Thyroid gland (tissue), 4 donors: ENCODE measurements at regions not wholly inside any gene's neighbourhood (a gene's known extent, or its start where the extent isn't known, plus 50 kb on each side); places are given as distances from the start of the nearest gene placed in this dataset.

Source experiments
- DNase-seq, 2 donors: peaks; one replicate each; pipeline ENCODE4 v3.0.0-alpha.2; 2019
- H3K27ac ChIP-seq, 3 donors: fragments of 200-600 bp; sonication (generic); 1 replicate in 2 of 3; 2 replicates in 1 of 3; pipeline ENCODE4 v1.5.1; 2016 to 2019; ENCODE audit warnings: mild to moderate bottlenecking in 1 of 3, moderate library complexity in 1 of 3
- H3K27me3 ChIP-seq: fragments of 200-600 bp; sonication (generic); one replicate; pipeline ENCODE4 v1.5.1; 2019
- H3K36me3 ChIP-seq, 2 donors: fragments of 200-600 bp; sonication (generic); one replicate each; pipeline ENCODE4 v1.5.1; 2016 to 2019
- H3K4me1 ChIP-seq, 2 donors: fragments of 200-600 bp; sonication (generic); one replicate each; pipeline ENCODE4 v1.5.1; 2017 to 2019
- H3K4me3 ChIP-seq, 3 donors: fragments of 200-600 bp; sonication (generic); replicated peaks in 1 of 3; 1 replicate in 2 of 3; 2 replicates in 1 of 3; pipeline ENCODE4 v1.5.1; 2016; ENCODE audit warnings: mild to moderate bottlenecking in 1 of 3
- H3K9me3 ChIP-seq: fragments of 200-600 bp; sonication (generic); one replicate; pipeline ENCODE4 v1.5.1; 2017
- POLR2A ChIP-seq, 2 donors: fragments of 450-650 bp; IDR thresholded peaks; one replicate each; pipeline ENCODE4 v1.6.1; 2017; ENCODE audit warnings: antibody characterized with exemption in 2 of 2, mild to moderate bottlenecking in 2 of 2, moderate library complexity in 1 of 2
- WGBS, 2 donors: methylation state at CpG; one replicate each; pipeline ENCODE4 v1.1.5; 2017; 5-methylcytosine and 5-hydroxymethylcytosine counted together
- intact Hi-C: fragments of 100-400 bp; cut with DNase I; formaldehyde crosslinking; loops from one replicate; pipeline ENCODE4 v1.15.1; 2023
- TF ChIP-seq, protein P1 (sequence below), 6 experiments: fragments of 200-600 bp in 3 of 6; fragments of 450-650 bp in 3 of 6; sonication (generic) in 3 of 6; IDR thresholded peaks; one replicate each; pipeline ENCODE4 v1.5.1; 2016 to 2019; ENCODE audit warnings: antibody characterized with exemption in 6 of 6, mild to moderate bottlenecking in 2 of 6, inconsistent platforms in 1 of 6, moderate library complexity in 1 of 6

DNA sequence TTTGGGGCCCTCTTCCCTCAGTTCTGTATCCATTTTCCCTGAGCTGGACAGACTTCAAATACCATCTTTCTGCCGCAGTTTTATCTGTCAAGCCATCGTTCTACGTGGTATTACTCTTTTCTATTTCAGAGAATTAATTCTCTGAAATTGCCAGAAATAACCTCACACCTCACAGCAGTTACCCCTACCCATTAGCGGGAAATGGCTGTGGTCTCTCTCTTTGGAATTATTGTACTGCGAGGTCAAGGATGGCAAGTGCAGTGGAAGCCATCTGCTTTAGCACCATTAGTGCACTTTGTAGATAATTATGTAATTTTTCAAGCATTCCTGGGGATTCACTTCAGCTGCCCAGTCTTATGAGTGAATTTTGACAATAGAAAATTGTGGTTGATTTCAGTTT is 147.8 kb upstream of the CDH4 start:
- TF ChIP-seq POLR2A (IDR thresholded peaks at IDR 0.05): no peak
- TF ChIP-seq, protein P1, sequence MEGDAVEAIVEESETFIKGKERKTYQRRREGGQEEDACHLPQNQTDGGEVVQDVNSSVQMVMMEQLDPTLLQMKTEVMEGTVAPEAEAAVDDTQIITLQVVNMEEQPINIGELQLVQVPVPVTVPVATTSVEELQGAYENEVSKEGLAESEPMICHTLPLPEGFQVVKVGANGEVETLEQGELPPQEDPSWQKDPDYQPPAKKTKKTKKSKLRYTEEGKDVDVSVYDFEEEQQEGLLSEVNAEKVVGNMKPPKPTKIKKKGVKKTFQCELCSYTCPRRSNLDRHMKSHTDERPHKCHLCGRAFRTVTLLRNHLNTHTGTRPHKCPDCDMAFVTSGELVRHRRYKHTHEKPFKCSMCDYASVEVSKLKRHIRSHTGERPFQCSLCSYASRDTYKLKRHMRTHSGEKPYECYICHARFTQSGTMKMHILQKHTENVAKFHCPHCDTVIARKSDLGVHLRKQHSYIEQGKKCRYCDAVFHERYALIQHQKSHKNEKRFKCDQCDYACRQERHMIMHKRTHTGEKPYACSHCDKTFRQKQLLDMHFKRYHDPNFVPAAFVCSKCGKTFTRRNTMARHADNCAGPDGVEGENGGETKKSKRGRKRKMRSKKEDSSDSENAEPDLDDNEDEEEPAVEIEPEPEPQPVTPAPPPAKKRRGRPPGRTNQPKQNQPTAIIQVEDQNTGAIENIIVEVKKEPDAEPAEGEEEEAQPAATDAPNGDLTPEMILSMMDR (IDR thresholded peaks at IDR 0.05): no peak
- 90 to 93% methylated on average over 5 of the region's 5 CpGs for WGBS, 2 donors
- H3K9me3 ChIP-seq: no peaks in the 10 kb centered on the region
- no peak overlapping the region for H3K4me3 ChIP-seq
- DNase-seq: no peak
- H3K27ac ChIP-seq: no peak overlapping the region
- no peaks in the 10 kb centered on the region for H3K27me3 ChIP-seq
- no peaks in the 10 kb centered on the region for H3K36me3 ChIP-seq
- intact Hi-C loops: no loop called here
- H3K4me1 ChIP-seq: no peaks in the 10 kb centered on the region

DNA sequence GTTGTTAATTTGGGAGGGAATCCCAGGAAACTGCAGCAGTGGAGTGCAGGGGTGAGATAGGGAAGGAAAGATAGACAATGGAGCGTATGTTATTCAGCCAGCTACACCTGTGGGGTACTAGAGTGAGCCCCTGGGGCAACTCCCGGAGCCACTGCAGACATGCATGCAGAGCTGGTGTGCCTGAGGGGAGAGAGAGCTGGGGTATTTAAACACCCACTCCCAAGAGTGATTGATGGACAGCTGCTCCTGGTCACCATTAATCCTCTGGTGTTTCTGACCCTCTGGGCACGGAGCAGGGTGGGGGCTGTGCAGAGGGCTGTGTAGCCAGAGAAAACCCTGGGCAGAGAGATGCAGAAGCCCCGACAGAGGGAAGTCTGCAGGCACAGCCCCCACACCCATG is 146.7 kb upstream of the CDH4 start:
- Histone ChIP-seq H3K9me3 (no peaks in the 10 kb centered on the region), H3K36me3 (no peaks in the 10 kb centered on the region), H3K27ac (no peak overlapping the region), H3K27me3 (no peaks in the 10 kb centered on the region), H3K4me1 (no peaks in the 10 kb centered on the region), H3K4me3 (no peak overlapping the region)
- no peak for DNase-seq
- intact Hi-C loops: no loop called here
- WGBS, 2 donors: 68 to 74% methylated on average over 4 of the region's 4 CpGs
- TF ChIP-seq POLR2A (IDR thresholded peaks at IDR 0.05): no peak
- TF ChIP-seq, protein P1 (IDR thresholded peaks at IDR 0.05): no peak

DNA sequence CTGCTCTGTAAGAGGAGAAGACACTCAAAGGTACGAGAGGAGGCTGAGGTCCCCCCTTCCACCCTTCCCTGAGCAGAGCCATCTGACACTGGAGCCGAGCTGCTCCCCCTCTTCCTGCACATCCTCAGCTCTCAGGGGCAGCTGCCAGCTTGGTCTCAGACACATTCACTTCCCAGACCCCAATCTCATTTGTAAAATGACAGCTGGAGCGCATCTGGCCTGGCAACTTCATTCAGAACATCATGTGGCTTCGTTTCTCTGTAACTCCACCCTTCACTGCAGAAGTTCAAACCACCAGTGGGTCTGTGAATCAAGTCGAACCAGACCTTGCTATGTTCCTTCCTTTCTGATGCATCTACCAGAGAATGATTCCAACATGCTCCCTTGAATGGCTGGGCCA is 145.6 kb upstream of the CDH4 start:
- TF ChIP-seq, protein P1 (IDR thresholded peaks at IDR 0.05): no peak
- no peak for TF ChIP-seq POLR2A (IDR thresholded peaks at IDR 0.05)
- H3K27ac ChIP-seq: no peak overlapping the region
- no peaks in the 10 kb centered on the region for H3K4me1 ChIP-seq
- no peak for DNase-seq
- H3K36me3 ChIP-seq: no peaks in the 10 kb centered on the region
- H3K4me3 ChIP-seq: no peak overlapping the region
- intact Hi-C loops: no loop called here
- 78 to 83% methylated on average over 5 of the region's 5 CpGs for WGBS, 2 donors
- H3K9me3 ChIP-seq: no peaks in the 10 kb centered on the region
- H3K27me3 ChIP-seq: no peaks in the 10 kb centered on the region

DNA sequence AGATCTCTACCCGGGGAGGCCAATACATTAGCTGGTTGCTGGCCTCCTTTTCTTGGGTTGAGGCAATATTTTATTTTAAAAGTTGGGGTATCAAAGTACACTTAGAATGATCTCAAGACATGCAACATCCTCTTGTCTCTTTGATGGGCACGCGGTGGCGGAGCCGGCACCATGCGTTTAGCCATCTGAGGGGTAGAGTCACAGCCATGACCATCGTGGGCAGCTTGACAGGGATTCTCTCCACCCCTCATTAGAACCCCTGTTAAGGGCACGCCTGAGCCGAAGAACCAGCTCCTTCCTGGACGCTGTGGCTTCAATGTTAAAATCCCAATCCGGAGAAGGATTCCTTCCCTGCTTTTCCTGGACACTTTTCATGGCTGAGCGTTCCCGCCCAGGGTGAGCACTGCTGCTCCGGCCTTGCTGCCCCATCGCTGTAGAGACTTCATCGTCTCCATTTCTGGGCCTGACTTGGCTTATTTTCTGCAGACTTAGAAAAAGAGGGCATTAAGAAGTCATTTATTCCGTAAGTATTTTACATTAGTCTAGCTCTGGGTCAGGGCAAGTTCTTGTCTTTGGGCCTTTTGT is 142.7 kb upstream of the CDH4 start:
- 89 to 91% methylated on average over 17 of the region's 17 CpGs for WGBS, 2 donors

DNA sequence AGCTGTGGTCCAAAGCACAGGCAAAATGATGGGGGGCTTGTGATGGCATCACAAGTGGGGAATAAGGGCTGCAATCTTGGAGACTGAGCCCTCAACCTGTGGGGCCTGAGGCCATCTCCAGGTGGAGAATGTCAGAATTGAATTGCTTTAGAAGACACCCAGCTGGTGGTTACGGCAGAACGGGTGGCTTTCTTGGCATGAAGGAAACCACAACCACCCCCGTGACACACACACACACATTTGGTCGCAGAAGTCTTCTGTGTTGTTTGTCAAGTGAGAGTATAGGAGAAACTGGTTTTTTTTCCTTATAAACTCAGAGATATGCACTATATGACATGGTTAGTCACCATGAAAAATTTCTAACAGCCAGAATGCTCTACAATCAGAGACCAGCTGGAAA is 139.5 kb upstream of the CDH4 start:
- H3K36me3 ChIP-seq: no peaks in the 10 kb centered on the region
- no peak for DNase-seq
- H3K27ac ChIP-seq: no peak overlapping the region
- 88 to 90% methylated on average over 4 of the region's 4 CpGs for WGBS, 2 donors
- intact Hi-C loops: no loop called here
- no peaks in the 10 kb centered on the region for H3K4me1 ChIP-seq
- H3K27me3 ChIP-seq: no peaks in the 10 kb centered on the region
- no peak for TF ChIP-seq POLR2A (IDR thresholded peaks at IDR 0.05)
- TF ChIP-seq, protein P1 (IDR thresholded peaks at IDR 0.05): no peak
- H3K4me3 ChIP-seq: no peak overlapping the region
- H3K9me3 ChIP-seq: no peaks in the 10 kb centered on the region

More for the DNA sequence above, 142.7 kb upstream of the CDH4 start:
- intact Hi-C loops: no loop called here
- Histone ChIP-seq H3K27ac (no peak overlapping the region), H3K36me3 (no peaks in the 10 kb centered on the region), H3K4me1 (no peaks in the 10 kb centered on the region), H3K27me3 (no peaks in the 10 kb centered on the region), H3K9me3 (no peaks in the 10 kb centered on the region), H3K4me3 (no peak overlapping the region)
- TF ChIP-seq, protein P1 (IDR thresholded peaks at IDR 0.05): no peak
- TF ChIP-seq POLR2A (IDR thresholded peaks at IDR 0.05): no peak
- DNase-seq: no peak
